ENCODE measurements at regions not wholly inside any gene's neighbourhood (a gene's known extent, or its start where the extent isn't known, plus 50 kb on each side); places are given as distances from the start of the nearest gene placed in this dataset.

DNA sequence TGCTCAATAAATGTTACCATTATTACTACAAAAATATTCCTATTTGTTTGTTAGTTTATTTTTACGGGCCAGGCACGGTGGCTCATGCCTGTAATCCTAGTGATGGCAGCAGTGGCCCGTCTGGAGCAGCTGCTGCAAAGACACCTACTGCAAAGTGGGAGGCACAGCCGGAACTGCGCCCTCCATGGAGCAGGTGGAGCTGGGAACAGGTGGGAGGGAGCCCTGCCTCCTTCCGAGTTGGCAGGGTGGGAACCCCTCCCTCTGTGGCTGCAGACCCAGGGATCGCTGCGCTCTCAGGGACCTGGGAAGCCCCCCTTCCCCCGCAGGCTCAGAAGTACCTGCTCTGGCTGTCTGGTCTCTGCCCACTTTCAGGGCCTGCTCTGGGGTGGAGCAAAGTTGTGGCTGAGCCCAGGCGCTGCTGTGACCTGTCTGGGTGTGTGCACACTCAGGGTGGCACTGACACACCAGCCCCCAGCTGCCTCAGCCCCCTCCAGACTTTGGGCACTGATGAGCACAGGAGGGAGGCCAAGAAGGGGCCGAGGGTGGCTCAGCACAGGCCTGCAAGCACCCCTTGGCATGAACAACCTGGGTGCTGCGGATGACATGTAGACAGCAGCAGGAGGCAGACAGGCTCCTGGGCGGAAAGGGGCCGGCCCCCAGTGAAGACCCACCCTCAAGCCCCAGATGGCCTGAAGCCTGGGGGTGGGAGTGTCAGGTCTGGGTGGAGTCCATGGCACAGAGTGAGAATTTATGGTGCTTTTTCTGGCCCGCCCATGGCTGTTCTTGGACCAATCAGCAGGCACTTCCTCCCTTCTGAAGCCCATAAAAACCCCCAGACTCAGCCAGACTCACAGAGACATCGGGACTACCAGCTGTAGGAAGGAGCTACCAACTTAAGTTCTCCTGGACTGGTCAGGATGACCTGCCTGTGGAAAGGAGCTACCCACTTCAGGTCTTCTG is 103.7 kb upstream of the CLMP start:
- no peak overlapping the region for H3K4me3 ChIP-seq (ENCODE audit: low read depth, low read length)
- no peak for DNase-seq (ENCODE audit: low read depth)
- TF ChIP-seq, protein P1, sequence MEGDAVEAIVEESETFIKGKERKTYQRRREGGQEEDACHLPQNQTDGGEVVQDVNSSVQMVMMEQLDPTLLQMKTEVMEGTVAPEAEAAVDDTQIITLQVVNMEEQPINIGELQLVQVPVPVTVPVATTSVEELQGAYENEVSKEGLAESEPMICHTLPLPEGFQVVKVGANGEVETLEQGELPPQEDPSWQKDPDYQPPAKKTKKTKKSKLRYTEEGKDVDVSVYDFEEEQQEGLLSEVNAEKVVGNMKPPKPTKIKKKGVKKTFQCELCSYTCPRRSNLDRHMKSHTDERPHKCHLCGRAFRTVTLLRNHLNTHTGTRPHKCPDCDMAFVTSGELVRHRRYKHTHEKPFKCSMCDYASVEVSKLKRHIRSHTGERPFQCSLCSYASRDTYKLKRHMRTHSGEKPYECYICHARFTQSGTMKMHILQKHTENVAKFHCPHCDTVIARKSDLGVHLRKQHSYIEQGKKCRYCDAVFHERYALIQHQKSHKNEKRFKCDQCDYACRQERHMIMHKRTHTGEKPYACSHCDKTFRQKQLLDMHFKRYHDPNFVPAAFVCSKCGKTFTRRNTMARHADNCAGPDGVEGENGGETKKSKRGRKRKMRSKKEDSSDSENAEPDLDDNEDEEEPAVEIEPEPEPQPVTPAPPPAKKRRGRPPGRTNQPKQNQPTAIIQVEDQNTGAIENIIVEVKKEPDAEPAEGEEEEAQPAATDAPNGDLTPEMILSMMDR (IDR thresholded peaks at IDR 0.05; ENCODE audit: low read depth, low read length, missing control alignments), result no peak

DNA sequence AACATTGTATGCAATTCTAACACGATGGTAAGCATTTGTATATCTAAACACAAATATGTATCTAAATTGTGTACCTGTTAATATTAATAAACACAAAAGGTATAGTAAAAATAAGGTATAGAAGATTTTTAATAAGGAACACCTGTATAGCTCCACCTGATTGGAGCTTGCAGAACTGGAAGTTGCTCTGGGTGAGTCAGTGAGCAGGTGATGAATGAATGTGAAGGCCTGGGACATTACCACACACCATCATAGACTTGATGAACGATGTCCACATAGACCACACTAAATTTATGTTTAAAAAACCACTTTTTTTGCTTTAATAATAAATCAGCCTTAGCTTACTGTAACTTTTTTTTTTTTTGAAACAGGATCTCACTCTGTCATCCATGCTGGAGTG is 97.6 kb upstream of the CLMP start:
- TF ChIP-seq, protein P1 (IDR thresholded peaks at IDR 0.05; ENCODE audit: low read depth, low read length, missing control alignments), result no peak
- no peak overlapping the region for H3K4me3 ChIP-seq (ENCODE audit: low read depth, low read length)
- DNase-seq (ENCODE audit: low read depth), result no peak

DNA sequence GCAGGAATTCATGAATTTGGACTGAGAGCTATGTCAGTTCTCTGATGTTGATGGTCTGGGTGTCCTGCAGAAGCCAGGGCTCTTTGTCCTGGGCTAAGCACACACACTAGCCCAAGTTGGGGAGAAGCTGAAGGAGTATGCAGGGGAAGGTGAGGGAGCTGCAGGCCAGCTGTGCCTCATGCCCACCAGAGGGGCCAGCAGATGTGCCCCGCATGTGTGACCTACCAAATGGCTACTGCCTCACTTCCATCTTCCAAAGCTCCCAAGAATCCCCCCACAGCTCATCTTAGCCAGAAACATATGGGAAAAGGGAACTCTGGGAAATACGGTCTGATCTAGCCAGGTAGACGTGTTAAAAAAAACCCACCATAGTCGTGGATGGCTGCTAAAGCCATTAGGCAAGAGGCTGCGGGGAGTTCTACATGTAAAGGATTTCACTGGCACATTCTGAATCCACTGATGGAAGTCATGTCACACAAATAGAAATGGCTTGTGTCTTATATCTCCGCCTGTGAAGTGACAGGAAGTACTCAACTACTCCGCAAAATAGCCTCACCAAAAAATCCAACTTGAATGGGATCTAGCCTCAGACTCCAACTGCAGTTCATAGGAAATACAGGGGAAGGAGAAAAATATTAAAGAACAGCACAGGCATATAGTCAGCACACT is 96.3 kb upstream of the CLMP start:
- H3K4me3 ChIP-seq (ENCODE audit: low read depth, low read length), result no peak overlapping the region
- TF ChIP-seq, protein P1 (IDR thresholded peaks at IDR 0.05; ENCODE audit: low read depth, low read length, missing control alignments), result no peak
- DNase-seq (ENCODE audit: low read depth), result no peak

DNA sequence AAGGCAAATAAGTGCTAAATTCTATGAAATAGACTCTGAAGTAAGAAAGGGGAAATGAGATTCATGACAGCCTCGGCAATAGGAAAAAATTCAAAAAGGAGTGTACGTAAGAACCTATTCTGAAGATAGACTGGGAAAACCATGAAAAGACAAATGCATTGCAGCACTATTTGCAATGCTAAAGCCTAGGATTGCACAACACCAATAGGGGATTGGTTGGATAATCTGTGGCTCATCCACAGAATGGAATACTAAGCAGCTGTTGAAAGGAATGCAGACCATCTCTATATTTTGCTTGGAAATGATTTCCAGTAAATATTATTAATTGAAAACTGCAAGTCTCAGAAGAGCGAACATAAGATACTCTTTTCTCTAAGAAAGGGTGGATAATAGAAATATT is 91.7 kb upstream of the CLMP start:
- TF ChIP-seq, protein P1 (IDR thresholded peaks at IDR 0.05; ENCODE audit: low read depth, low read length, missing control alignments), result no peak
- no peak for DNase-seq (ENCODE audit: low read depth)
- no peak overlapping the region for H3K4me3 ChIP-seq (ENCODE audit: low read depth, low read length)

DNA sequence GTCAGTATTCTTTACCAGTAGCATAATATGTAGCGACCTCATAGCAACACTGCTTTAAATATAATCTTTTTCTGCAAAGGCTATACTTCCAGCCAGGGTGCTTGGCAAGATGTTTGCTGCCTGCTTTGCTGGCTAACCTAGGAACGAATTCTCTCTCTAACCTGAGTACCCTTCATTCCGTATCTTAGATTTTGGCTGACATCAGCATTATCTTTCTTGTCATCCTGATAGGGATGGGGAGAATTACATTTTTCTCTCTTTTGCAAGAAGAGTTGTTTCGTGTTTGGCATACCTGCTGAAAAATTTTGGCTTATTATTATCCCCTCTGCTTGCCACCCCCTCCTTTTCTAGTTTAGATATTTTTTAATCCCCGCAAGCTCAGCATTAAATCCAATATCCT is 91.2 kb upstream of the CLMP start:
- DNase-seq (ENCODE audit: low read depth), result no peak
- H3K4me3 ChIP-seq (ENCODE audit: low read depth, low read length), result no peak overlapping the region
- TF ChIP-seq, protein P1 (IDR thresholded peaks at IDR 0.05; ENCODE audit: low read depth, low read length, missing control alignments), result no peak

DNA sequence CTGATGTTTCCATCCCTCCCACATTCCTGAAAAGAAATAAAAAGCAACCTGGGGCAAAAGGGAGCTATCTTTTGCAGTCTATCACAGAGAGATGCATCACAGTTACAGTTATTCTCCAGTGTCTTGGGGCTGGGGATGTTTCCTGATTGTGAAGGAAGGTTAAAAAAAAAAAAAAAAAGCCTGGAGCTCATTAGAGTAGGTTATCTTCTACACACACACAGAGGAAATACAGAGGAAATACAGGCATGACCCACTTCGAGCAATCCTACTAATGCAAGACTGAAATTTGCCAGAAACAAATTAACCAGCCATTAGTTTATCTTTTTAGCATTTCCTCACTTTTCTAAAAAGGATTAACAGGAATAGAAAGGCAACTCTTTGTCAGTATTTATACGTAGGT is 89.4 kb upstream of the CLMP start:
- TF ChIP-seq, protein P1 (IDR thresholded peaks at IDR 0.05; ENCODE audit: low read depth, low read length, missing control alignments), result no peak

More for the DNA sequence above, 89.4 kb upstream of the CLMP start:
- DNase-seq (ENCODE audit: low read depth), result no peak
- H3K4me3 ChIP-seq (ENCODE audit: low read depth, low read length), result no peak overlapping the region
